ENCODE measurements at regions not wholly inside any gene's neighbourhood (a gene's known extent, or its start where the extent isn't known, plus 50 kb on each side); places are given as distances from the start of the nearest gene placed in this dataset.

- DNase-seq (ENCODE audit: low spot score) (no peak), ATAC-seq (no peak)
- intact Hi-C loops (cut with DNase I): no loop called here
Measured at GRCh38 chr10:36721871-36722270, 403.5 kb upstream of the ANKRD30A start.

- intact Hi-C loops (cut with DNase I): no loop called here
- no peak for ATAC-seq
Measured at GRCh38 chr10:36720895-36721294, 404.5 kb upstream of the ANKRD30A start.

GRCh38 chr10:36717118-36717517 lies 408.3 kb upstream of the ANKRD30A start:
- ATAC-seq (no peak), DNase-seq (ENCODE audit: low spot score) (no peak)
- intact Hi-C loops (cut with DNase I): no loop called here

More at GRCh38 chr10:36720895-36721294, 404.5 kb upstream of the ANKRD30A start:
- DNase-seq (ENCODE audit: low spot score): no peak

- intact Hi-C loops (cut with DNase I): no loop called here
- DNase-seq (ENCODE audit: low spot score) (no peak), ATAC-seq (no peak)
Measured at GRCh38 chr10:36716291-36716690, 409.1 kb upstream of the ANKRD30A start.

GRCh38 chr10:36712695-36713094 lies 412.7 kb upstream of the ANKRD30A start:
- no peak for ATAC-seq
- DNase-seq (ENCODE audit: low spot score): no peak
- intact Hi-C loops (cut with DNase I): no loop called here

GRCh38 chr10:36711361-36711760 lies 414.0 kb upstream of the ANKRD30A start:
- intact Hi-C loops (cut with DNase I): no loop called here
- ATAC-seq: no peak

GRCh38 chr10:36704124-36704523 lies 421.3 kb upstream of the ANKRD30A start:
- intact Hi-C loops (cut with DNase I): no loop called here

More at GRCh38 chr10:36711361-36711760, 414.0 kb upstream of the ANKRD30A start:
- DNase-seq (ENCODE audit: low spot score): no peak

GRCh38 chr10:36703179-36703578 lies 422.2 kb upstream of the ANKRD30A start:
- DNase-seq (ENCODE audit: low spot score) (no peak), ATAC-seq (no peak)
- intact Hi-C loops (cut with DNase I): no loop called here

More at GRCh38 chr10:36704124-36704523, 421.3 kb upstream of the ANKRD30A start:
- ATAC-seq (no peak), DNase-seq (ENCODE audit: low spot score) (no peak)

GRCh38 chr10:36700123-36700522 lies 425.3 kb upstream of the ANKRD30A start:
- ATAC-seq (no peak), DNase-seq (ENCODE audit: low spot score) (no peak)
- intact Hi-C loops (cut with DNase I): no loop called here

GRCh38 chr10:36692759-36693158 lies 432.6 kb upstream of the ANKRD30A start:
- DNase-seq (ENCODE audit: low spot score) (no peak), ATAC-seq (no peak)
- intact Hi-C loops (cut with DNase I): no loop called here

GRCh38 chr10:36688717-36689116 lies 436.7 kb upstream of the ANKRD30A start:
- DNase-seq (ENCODE audit: low spot score) (no peak), ATAC-seq (no peak)
- intact Hi-C loops (cut with DNase I): no loop called here

GRCh38 chr10:36683421-36683820 lies 442.0 kb upstream of the ANKRD30A start:
- DNase-seq (ENCODE audit: low spot score) (no peak), ATAC-seq (no peak)
- intact Hi-C loops (cut with DNase I): no loop called here

GRCh38 chr10:36681751-36682632 lies 443.4 kb upstream of the ANKRD30A start:
- intact Hi-C loops (cut with DNase I): no loop called here
- DNase-seq (ENCODE audit: low spot score): no peak
- ATAC-seq: no peak

- intact Hi-C loops (cut with DNase I): no loop called here
- ATAC-seq (no peak), DNase-seq (ENCODE audit: low spot score) (no peak)
Measured at GRCh38 chr10:36679554-36679953, 445.8 kb upstream of the ANKRD30A start.

GRCh38 chr10:36677431-36677768 lies 448.0 kb upstream of the ANKRD30A start:
- DNase-seq (ENCODE audit: low spot score) (no peak), ATAC-seq (peak; percentile 58)
- intact Hi-C loops (cut with DNase I): no loop called here

- peak; percentile 22 for ATAC-seq
- no peak for DNase-seq (ENCODE audit: low spot score)
- intact Hi-C loops (cut with DNase I): no loop called here
Measured at GRCh38 chr10:36676756-36677430, 448.5 kb upstream of the ANKRD30A start.

GRCh38 chr10:36676321-36676720 lies 449.1 kb upstream of the ANKRD30A start:
- DNase-seq (ENCODE audit: low spot score): no peak
- intact Hi-C loops (cut with DNase I): no loop called here

GRCh38 chr10:36675458-36675880 lies 449.9 kb upstream of the ANKRD30A start:
- DNase-seq (ENCODE audit: low spot score) (no peak), ATAC-seq (no peak)
- intact Hi-C loops (cut with DNase I): no loop called here

More at GRCh38 chr10:36676321-36676720, 449.1 kb upstream of the ANKRD30A start:
- no peak for ATAC-seq

- intact Hi-C loops (cut with DNase I): no loop called here
- DNase-seq (ENCODE audit: low spot score) (no peak), ATAC-seq (no peak)
Measured at GRCh38 chr10:36671607-36672006, 453.8 kb upstream of the ANKRD30A start.

GRCh38 chr10:36670621-36671402 lies 454.6 kb upstream of the ANKRD30A start:
- no peak for ATAC-seq
- intact Hi-C loops (cut with DNase I): no loop called here
- DNase-seq (ENCODE audit: low spot score): no peak

Data from sciatic nerve (tissue), 2 donors.